ENCODE measurements at regions not wholly inside any gene's neighbourhood (a gene's known extent, or its start where the extent isn't known, plus 50 kb on each side); places are given as distances from the start of the nearest gene placed in this dataset.

- ATAC-seq: no peak
- intact Hi-C loops (cut with micrococcal nuclease): no loop called here
- DNase-seq: peak; percentile 20
Observed at GRCh38 chr7:369476-370258, 79.7 kb downstream of the FOXL3 start.

GRCh38 chr7:370259-370625 lies 80.3 kb downstream of the FOXL3 start:
- intact Hi-C loops (cut with micrococcal nuclease): no loop called here
- DNase-seq (peak; percentile 7), ATAC-seq (no peak)

GRCh38 chr7:370775-371118 lies 80.8 kb downstream of the FOXL3 start:
- no peak for ATAC-seq
- intact Hi-C loops (cut with micrococcal nuclease): no loop called here
- no peak for DNase-seq

GRCh38 chr7:371119-371778 lies 81.3 kb downstream of the FOXL3 start:
- ATAC-seq (no peak), DNase-seq (no peak)
- intact Hi-C loops (cut with micrococcal nuclease): no loop called here

- intact Hi-C loops (cut with micrococcal nuclease): no loop called here
- ATAC-seq: no peak
- peak; percentile 25 for DNase-seq
Observed at GRCh38 chr7:371779-372545, 82.0 kb downstream of the FOXL3 start.

- DNase-seq (no peak), ATAC-seq (no peak)
- intact Hi-C loops (cut with micrococcal nuclease): no loop called here
Observed at GRCh38 chr7:372546-372931, 82.6 kb downstream of the FOXL3 start.

- DNase-seq: peak; percentile 18
- ATAC-seq: no peak
- intact Hi-C loops (cut with micrococcal nuclease): no loop called here
Observed at GRCh38 chr7:372932-373791, 83.2 kb downstream of the FOXL3 start.

- intact Hi-C loops (cut with micrococcal nuclease): no loop called here
- DNase-seq (no peak), ATAC-seq (no peak)
Observed at GRCh38 chr7:373818-374705, 84.1 kb downstream of the FOXL3 start.

GRCh38 chr7:374706-375311 lies 84.8 kb downstream of the FOXL3 start:
- ATAC-seq (no peak), DNase-seq (peak; percentile 24)
- intact Hi-C loops (cut with micrococcal nuclease): no loop called here

GRCh38 chr7:375321-375831 lies 85.4 kb downstream of the FOXL3 start:
- intact Hi-C loops (cut with micrococcal nuclease): no loop called here
- ATAC-seq (no peak), DNase-seq (peak; percentile 24)

- ATAC-seq (no peak), DNase-seq (peak; percentile 21)
- intact Hi-C loops (cut with micrococcal nuclease): no loop called here
Observed at GRCh38 chr7:375901-376305, 85.9 kb downstream of the FOXL3 start.

- ATAC-seq (no peak), DNase-seq (peak; percentile 23)
- intact Hi-C loops (cut with micrococcal nuclease): no loop called here
Observed at GRCh38 chr7:376306-377079, 86.5 kb downstream of the FOXL3 start.

GRCh38 chr7:377080-378040 lies 87.4 kb downstream of the FOXL3 start:
- no peak for ATAC-seq

GRCh38 chr7:378041-378420 lies 88.1 kb downstream of the FOXL3 start:
- DNase-seq (peak; percentile 15), ATAC-seq (no peak)
- intact Hi-C loops (cut with micrococcal nuclease): no loop called here

More at GRCh38 chr7:377080-378040, 87.4 kb downstream of the FOXL3 start:
- intact Hi-C loops (cut with micrococcal nuclease): no loop called here
- peak; percentile 41 for DNase-seq

GRCh38 chr7:378551-379455 lies 88.8 kb downstream of the FOXL3 start:
- DNase-seq (no peak), ATAC-seq (no peak)
- intact Hi-C loops (cut with micrococcal nuclease): no loop called here
